NK-92 treated with Interleukin-12 subunit alpha and Interleukin-12 subunit beta, amount 100 ng/mL, for 24 hours (cell line): ENCODE measurements at regions not wholly inside any gene's neighbourhood (a gene's known extent, or its start where the extent isn't known, plus 50 kb on each side); places are given as distances from the start of the nearest gene placed in this dataset.
"Not testable (repeated sequence)": the region's sequence is repeated elsewhere in the genome, so short reads cannot be mapped to it uniquely, and the experiment has no call there.

Source experiments
- DNase-seq: peaks from one replicate; lab custom pipeline; 2025; lab: John Stamatoyannopoulos, UW

- DNase-seq = no peak
Measured at GRCh38 chr14:30266290-30266689, 292.7 kb upstream of the G2E3 start.

GRCh38 chr14:30267141-30267540 lies 291.8 kb upstream of the G2E3 start:
- DNase-seq = no peak

GRCh38 chr14:30270200-30271161 lies 288.5 kb upstream of the G2E3 start:
- DNase-seq = peak; percentile 11

GRCh38 chr14:30271811-30272323 lies 287.1 kb upstream of the G2E3 start:
- no peak for DNase-seq

GRCh38 chr14:30272848-30273832 lies 285.8 kb upstream of the G2E3 start:
- no peak for DNase-seq

GRCh38 chr14:30275604-30276003 lies 283.4 kb upstream of the G2E3 start:
- no peak for DNase-seq

GRCh38 chr14:30277268-30277667 lies 281.7 kb upstream of the G2E3 start:
- no peak for DNase-seq

- not testable (repeated sequence) for DNase-seq
Measured at GRCh38 chr14:30278856-30279255, 280.1 kb upstream of the G2E3 start.

GRCh38 chr14:30283822-30284446 lies 275.0 kb upstream of the G2E3 start:
- DNase-seq = no peak

GRCh38 chr14:30284808-30285207 lies 274.1 kb upstream of the G2E3 start:
- DNase-seq = no peak

- no peak for DNase-seq
Measured at GRCh38 chr14:30287579-30288445, 271.1 kb upstream of the G2E3 start.

GRCh38 chr14:30290001-30290400 lies 269.0 kb upstream of the G2E3 start:
- DNase-seq = no peak

- DNase-seq = no peak
Measured at GRCh38 chr14:30291216-30291615, 267.7 kb upstream of the G2E3 start.

GRCh38 chr14:30292541-30292940 lies 266.4 kb upstream of the G2E3 start:
- no peak for DNase-seq

GRCh38 chr14:30295980-30296379 lies 263.0 kb upstream of the G2E3 start:
- DNase-seq = no peak

- DNase-seq = no peak
Measured at GRCh38 chr14:30296931-30297405, 262.0 kb upstream of the G2E3 start.

GRCh38 chr14:30297876-30298795 lies 260.8 kb upstream of the G2E3 start:
- no peak for DNase-seq

- DNase-seq = no peak
Measured at GRCh38 chr14:30299915-30300314, 259.0 kb upstream of the G2E3 start.

GRCh38 chr14:30303350-30303749 lies 255.6 kb upstream of the G2E3 start:
- no peak for DNase-seq

GRCh38 chr14:30305346-30305745 lies 253.6 kb upstream of the G2E3 start:
- DNase-seq = no peak
